Skeletal muscle tissue (tissue), 3 donors: ENCODE measurements at regions not wholly inside any gene's neighbourhood (a gene's known extent, or its start where the extent isn't known, plus 50 kb on each side); places are given as distances from the start of the nearest gene placed in this dataset.

Source experiments
- H3K27ac ChIP-seq: one replicate; pipeline ENCODE4 v1.7.0; 2013; ENCODE audit warnings: mild to moderate bottlenecking, low read depth, low read length, inconsistent platforms
- H3K27me3 ChIP-seq, 3 donors: one replicate each; pipeline ENCODE4 v1.7.0; 2013; ENCODE audit warnings: low read length in 3 of 3; ENCODE audit not compliant: control insufficient read depth in 3 of 3, insufficient read depth in 3 of 3
- H3K36me3 ChIP-seq, 3 donors: one replicate each; pipeline ENCODE4 v1.7.0; 2013; ENCODE audit warnings: low read length in 3 of 3; ENCODE audit not compliant: control insufficient read depth in 3 of 3, insufficient read depth in 3 of 3
- H3K4me1 ChIP-seq, 3 donors: one replicate each; pipeline ENCODE4 v1.7.0; 2013; ENCODE audit warnings: low read length in 3 of 3, mild to moderate bottlenecking in 3 of 3; ENCODE audit not compliant: control insufficient read depth in 3 of 3, insufficient read depth in 3 of 3
- H3K4me3 ChIP-seq, 3 donors: one replicate each; pipeline ENCODE4 v1.7.0; 2013; ENCODE audit warnings: low read length in 3 of 3
- H3K9ac ChIP-seq, 3 donors: one replicate each; pipeline ENCODE4 v1.7.0; 2013; ENCODE audit warnings: low read length in 3 of 3, mild to moderate bottlenecking in 3 of 3, moderate library complexity in 2 of 3, low read depth in 1 of 3
- H3K9me3 ChIP-seq, 3 donors: one replicate each; pipeline ENCODE4 v1.7.0; 2013; ENCODE audit warnings: low read length in 3 of 3; ENCODE audit not compliant: control insufficient read depth in 3 of 3
- donor health status: Osteomylitis.

- Histone ChIP-seq H3K4me3 (no peak overlapping the region), H3K27ac (no peak overlapping the region), H3K9me3 (no peaks in the 10 kb centered on the region), H3K4me1 (no peaks in the 10 kb centered on the region), H3K27me3 (no peaks in the 10 kb centered on the region), H3K36me3 (no peaks in the 10 kb centered on the region), H3K9ac (no peak overlapping the region)
Observed at GRCh38 chr5:25950681-25951080, 1087.7 kb downstream of the CDH9 start.

GRCh38 chr5:25948278-25948677 lies 1090.1 kb downstream of the CDH9 start:
- Histone ChIP-seq H3K27me3 (no peaks in the 10 kb centered on the region), H3K9ac (no peak overlapping the region), H3K9me3 (no peaks in the 10 kb centered on the region), H3K4me1 (no peaks in the 10 kb centered on the region), H3K36me3 (no peaks in the 10 kb centered on the region), H3K4me3 (no peak overlapping the region), H3K27ac (no peak overlapping the region)

- Histone ChIP-seq H3K4me3 (no peak overlapping the region), H3K9me3 (no peaks in the 10 kb centered on the region), H3K4me1 (no peaks in the 10 kb centered on the region), H3K9ac (no peak overlapping the region), H3K27me3 (no peaks in the 10 kb centered on the region), H3K36me3 (no peaks in the 10 kb centered on the region), H3K27ac (no peak overlapping the region)
Observed at GRCh38 chr5:25944786-25945185, 1093.6 kb downstream of the CDH9 start.

GRCh38 chr5:25909163-25909562 lies 1129.2 kb downstream of the CDH9 start:
- no peaks in the 10 kb centered on the region for H3K9me3 ChIP-seq
- no peaks in the 10 kb centered on the region for H3K36me3 ChIP-seq
- no peak overlapping the region for H3K27ac ChIP-seq
- H3K4me3 ChIP-seq = no peak overlapping the region
- H3K4me1 ChIP-seq = no peaks in the 10 kb centered on the region
- no peak overlapping the region for H3K9ac ChIP-seq
- H3K27me3 ChIP-seq = no peaks in the 10 kb centered on the region

GRCh38 chr5:25905646-25906045 lies 1132.7 kb downstream of the CDH9 start:
- Histone ChIP-seq H3K36me3 (no peaks in the 10 kb centered on the region), H3K27me3 (no peaks in the 10 kb centered on the region), H3K27ac (no peak overlapping the region), H3K4me3 (no peak overlapping the region), H3K9ac (no peak overlapping the region), H3K4me1 (no peaks in the 10 kb centered on the region), H3K9me3 (no peaks in the 10 kb centered on the region)

- H3K4me1 ChIP-seq = no peaks in the 10 kb centered on the region
- H3K4me3 ChIP-seq = no peak overlapping the region
- H3K9ac ChIP-seq = no peak overlapping the region
- H3K9me3 ChIP-seq = no peaks in the 10 kb centered on the region
- H3K27me3 ChIP-seq = no peaks in the 10 kb centered on the region
- H3K27ac ChIP-seq = no peak overlapping the region
- no peaks in the 10 kb centered on the region for H3K36me3 ChIP-seq
Observed at GRCh38 chr5:25892211-25892610, 1146.2 kb downstream of the CDH9 start.

- Histone ChIP-seq H3K9me3 (no peaks in the 10 kb centered on the region), H3K4me3 (no peak overlapping the region), H3K9ac (no peak overlapping the region), H3K27me3 (no peaks in the 10 kb centered on the region), H3K4me1 (no peaks in the 10 kb centered on the region), H3K36me3 (no peaks in the 10 kb centered on the region), H3K27ac (no peak overlapping the region)
Observed at GRCh38 chr5:25891691-25892090, 1146.7 kb downstream of the CDH9 start.

- no peak overlapping the region for H3K27ac ChIP-seq
- no peaks in the 10 kb centered on the region for H3K4me1 ChIP-seq
- H3K4me3 ChIP-seq = no peak overlapping the region
- H3K9ac ChIP-seq = no peak overlapping the region
- H3K9me3 ChIP-seq = no peaks in the 10 kb centered on the region
- no peaks in the 10 kb centered on the region for H3K27me3 ChIP-seq
- no peaks in the 10 kb centered on the region for H3K36me3 ChIP-seq
Observed at GRCh38 chr5:25881318-25882036, 1156.9 kb downstream of the CDH9 start.

- no peak overlapping the region for H3K4me3 ChIP-seq
- no peaks in the 10 kb centered on the region for H3K36me3 ChIP-seq
- no peaks in the 10 kb centered on the region for H3K27me3 ChIP-seq
- peaks cover 0 to 3% (median 0%) of the 10 kb centered on the region in 3 donors for H3K9me3 ChIP-seq
- H3K9ac ChIP-seq = no peak overlapping the region
- no peak overlapping the region for H3K27ac ChIP-seq
- no peaks in the 10 kb centered on the region for H3K4me1 ChIP-seq
Observed at GRCh38 chr5:25863811-25864210, 1174.6 kb downstream of the CDH9 start.

GRCh38 chr5:25862276-25862675 lies 1176.1 kb downstream of the CDH9 start:
- H3K27me3 ChIP-seq = no peaks in the 10 kb centered on the region
- H3K27ac ChIP-seq = no peak overlapping the region
- H3K36me3 ChIP-seq = no peaks in the 10 kb centered on the region
- H3K4me3 ChIP-seq = no peak overlapping the region
- peaks cover 0 to 3% (median 0%) of the 10 kb centered on the region in 3 donors for H3K9me3 ChIP-seq
- no peak overlapping the region for H3K9ac ChIP-seq
- H3K4me1 ChIP-seq = no peaks in the 10 kb centered on the region
